ENCODE measurements at regions not wholly inside any gene's neighbourhood (a gene's known extent, or its start where the extent isn't known, plus 50 kb on each side); places are given as distances from the start of the nearest gene placed in this dataset.

- H3K36me3 Mint-ChIP-seq = no peaks in the 10 kb centered on the region
- peaks cover 0 to 10% (median 2%) of the 10 kb centered on the region in 7 donors for H3K9me3 Mint-ChIP-seq
- peak overlapping the region in 1 of 8 donors; percentile 23 for H3K4me3 Mint-ChIP-seq
- no peak for DNase-seq
- H3K4me1 Mint-ChIP-seq = peaks cover 0 to 4% (median 0%) of the 10 kb centered on the region in 3 donors
- ATAC-seq (ENCODE audit: low read depth in 2 of 2) = no peak
- H3K27me3 Mint-ChIP-seq = peaks cover 0 to 20% (median 16%) of the 10 kb centered on the region in 3 donors
- H3K27ac Mint-ChIP-seq = no peak overlapping the region
Observed at GRCh38 chr16:50940275-50940854, 198.5 kb downstream of the CYLD start.

GRCh38 chr16:50939356-50939755 is 197.5 kb downstream of the CYLD start:
- H3K36me3 Mint-ChIP-seq = no peaks in the 10 kb centered on the region
- H3K4me1 Mint-ChIP-seq = peaks cover 0 to 4% (median 0%) of the 10 kb centered on the region in 3 donors
- H3K27me3 Mint-ChIP-seq = peaks cover 0 to 20% (median 16%) of the 10 kb centered on the region in 3 donors
- no peak overlapping the region for H3K4me3 Mint-ChIP-seq
- DNase-seq = no peak
- no peak for ATAC-seq (ENCODE audit: low read depth in 2 of 2)
- peaks cover 0 to 10% (median 0%) of the 10 kb centered on the region in 7 donors for H3K9me3 Mint-ChIP-seq
- H3K27ac Mint-ChIP-seq = no peak overlapping the region

GRCh38 chr16:50938932-50939331 is 197.0 kb downstream of the CYLD start:
- peaks cover 0 to 10% (median 0%) of the 10 kb centered on the region in 7 donors for H3K9me3 Mint-ChIP-seq
- no peak overlapping the region for H3K4me3 Mint-ChIP-seq
- peaks cover 0 to 4% (median 0%) of the 10 kb centered on the region in 3 donors for H3K4me1 Mint-ChIP-seq
- no peaks in the 10 kb centered on the region for H3K36me3 Mint-ChIP-seq
- ATAC-seq (ENCODE audit: low read depth in 2 of 2) (no peak), DNase-seq (no peak)
- no peak overlapping the region for H3K27ac Mint-ChIP-seq
- peaks cover 0 to 20% (median 16%) of the 10 kb centered on the region in 3 donors for H3K27me3 Mint-ChIP-seq

GRCh38 chr16:50933262-50933661 is 191.4 kb downstream of the CYLD start:
- no peak overlapping the region for H3K4me3 Mint-ChIP-seq
- H3K9me3 Mint-ChIP-seq = peaks cover 0 to 10% (median 0%) of the 10 kb centered on the region in 7 donors
- ATAC-seq (ENCODE audit: low read depth in 2 of 2) (no peak), DNase-seq (no peak)
- H3K4me1 Mint-ChIP-seq = peaks cover 0 to 4% (median 0%) of the 10 kb centered on the region in 3 donors
- H3K36me3 Mint-ChIP-seq = no peaks in the 10 kb centered on the region
- H3K27me3 Mint-ChIP-seq = peaks cover 10 to 20% (median 16%) of the 10 kb centered on the region in 3 donors
- no peak overlapping the region for H3K27ac Mint-ChIP-seq

GRCh38 chr16:50932348-50932935 is 190.6 kb downstream of the CYLD start:
- H3K4me3 Mint-ChIP-seq = no peak overlapping the region
- no peak overlapping the region for H3K27ac Mint-ChIP-seq
- DNase-seq (no peak), ATAC-seq (ENCODE audit: low read depth in 2 of 2) (no peak)
- H3K4me1 Mint-ChIP-seq = peaks cover 0 to 4% (median 0%) of the 10 kb centered on the region in 3 donors
- H3K27me3 Mint-ChIP-seq = peaks cover 10 to 16% (median 14%) of the 10 kb centered on the region in 3 donors
- no peaks in the 10 kb centered on the region for H3K36me3 Mint-ChIP-seq
- peaks cover 0 to 10% (median 0%) of the 10 kb centered on the region in 7 donors for H3K9me3 Mint-ChIP-seq

- Mint-ChIP-seq H3K9me3 (peaks cover 0 to 8% (median 0%) of the 10 kb centered on the region in 7 donors), H3K27ac (no peak overlapping the region), H3K36me3 (no peaks in the 10 kb centered on the region), H3K27me3 (peaks cover 0 to 21% (median 10%) of the 10 kb centered on the region in 3 donors), H3K4me3 (no peak overlapping the region), H3K4me1 (no peaks in the 10 kb centered on the region)
- ATAC-seq (ENCODE audit: low read depth in 2 of 2) = no peak
- no peak for DNase-seq
Observed at GRCh38 chr16:50928065-50928464, 186.2 kb downstream of the CYLD start.

- no peak for ATAC-seq (ENCODE audit: low read depth in 2 of 2)
- H3K4me3 Mint-ChIP-seq = no peak overlapping the region
Observed at GRCh38 chr16:50925758-50926357, 184.0 kb downstream of the CYLD start.

GRCh38 chr16:50924759-50925545 is 183.1 kb downstream of the CYLD start:
- peaks cover 0 to 11% (median 4%) of the 10 kb centered on the region in 7 donors for H3K9me3 Mint-ChIP-seq
- ATAC-seq (ENCODE audit: low read depth in 2 of 2) (no peak), DNase-seq (no peak)
- peaks cover 0 to 21% (median 10%) of the 10 kb centered on the region in 3 donors for H3K27me3 Mint-ChIP-seq
- no peak overlapping the region for H3K27ac Mint-ChIP-seq
- no peaks in the 10 kb centered on the region for H3K36me3 Mint-ChIP-seq
- no peaks in the 10 kb centered on the region for H3K4me1 Mint-ChIP-seq
- H3K4me3 Mint-ChIP-seq = no peak overlapping the region

More at GRCh38 chr16:50925758-50926357, 184.0 kb downstream of the CYLD start:
- H3K27ac Mint-ChIP-seq = no peak overlapping the region
- no peak for DNase-seq
- H3K9me3 Mint-ChIP-seq = peaks cover 0 to 11% (median 4%) of the 10 kb centered on the region in 7 donors
- H3K27me3 Mint-ChIP-seq = peaks cover 0 to 21% (median 10%) of the 10 kb centered on the region in 3 donors
- no peaks in the 10 kb centered on the region for H3K4me1 Mint-ChIP-seq
- H3K36me3 Mint-ChIP-seq = no peaks in the 10 kb centered on the region

GRCh38 chr16:50917950-50918703 is 176.2 kb downstream of the CYLD start:
- Mint-ChIP-seq H3K9me3 (peaks cover 0 to 11% (median 3%) of the 10 kb centered on the region in 7 donors), H3K4me1 (peaks cover 0 to 4% (median 0%) of the 10 kb centered on the region in 3 donors), H3K27me3 (peaks cover 11 to 31% (median 14%) of the 10 kb centered on the region in 3 donors), H3K27ac (peak overlapping the region in 1 of 6 donors; percentile 37), H3K4me3 (peak overlapping the region in 1 of 8 donors; percentile 59), H3K36me3 (no peaks in the 10 kb centered on the region)
- DNase-seq (no peak), ATAC-seq (ENCODE audit: low read depth in 2 of 2) (no peak)

GRCh38 chr16:50916040-50916439 is 174.2 kb downstream of the CYLD start:
- H3K4me3 Mint-ChIP-seq = no peak overlapping the region
- no peak overlapping the region for H3K27ac Mint-ChIP-seq
- DNase-seq (no peak), ATAC-seq (ENCODE audit: low read depth in 2 of 2) (no peak)
- H3K4me1 Mint-ChIP-seq = peaks cover 0 to 4% (median 0%) of the 10 kb centered on the region in 3 donors
- H3K36me3 Mint-ChIP-seq = no peaks in the 10 kb centered on the region
- peaks cover 15 to 42% (median 20%) of the 10 kb centered on the region in 3 donors for H3K27me3 Mint-ChIP-seq
- peaks cover 0 to 6% (median 0%) of the 10 kb centered on the region in 7 donors for H3K9me3 Mint-ChIP-seq

- H3K36me3 Mint-ChIP-seq = no peaks in the 10 kb centered on the region
- no peak for DNase-seq
- H3K9me3 Mint-ChIP-seq = peaks cover 0 to 6% (median 0%) of the 10 kb centered on the region in 7 donors
Observed at GRCh38 chr16:50915120-50915519, 173.2 kb downstream of the CYLD start.

GRCh38 chr16:50910736-50911100 is 168.8 kb downstream of the CYLD start:
- Mint-ChIP-seq H3K4me3 (no peak overlapping the region), H3K9me3 (peaks cover 0 to 6% (median 2%) of the 10 kb centered on the region in 7 donors), H3K27me3 (peaks cover 20 to 42% (median 33%) of the 10 kb centered on the region in 3 donors), H3K36me3 (no peaks in the 10 kb centered on the region), H3K4me1 (peaks cover 0 to 4% (median 0%) of the 10 kb centered on the region in 3 donors), H3K27ac (no peak overlapping the region)
- ATAC-seq (ENCODE audit: low read depth in 2 of 2) = no peak
- no peak for DNase-seq

More at GRCh38 chr16:50915120-50915519, 173.2 kb downstream of the CYLD start:
- Mint-ChIP-seq H3K27me3 (peaks cover 17 to 46% (median 24%) of the 10 kb centered on the region in 3 donors), H3K4me1 (peaks cover 0 to 4% (median 0%) of the 10 kb centered on the region in 3 donors), H3K27ac (no peak overlapping the region), H3K4me3 (no peak overlapping the region)
- no peak for ATAC-seq (ENCODE audit: low read depth in 2 of 2)
